Vagina (tissue), 2 donors: ENCODE measurements at regions not wholly inside any gene's neighbourhood (a gene's known extent, or its start where the extent isn't known, plus 50 kb on each side); places are given as distances from the start of the nearest gene placed in this dataset.

Experiments
- DNase-seq, 2 donors: peaks; one replicate each; pipeline ENCODE4 v3.0.0-alpha.2; 2017; ENCODE audit errors: extremely low spot score in 2 of 2
- H3K27ac ChIP-seq: fragments of 200-600 bp; sonication (generic); one replicate; pipeline ENCODE4 v1.5.1; 2019
- H3K27me3 ChIP-seq: fragments of 200-600 bp; sonication (generic); one replicate; pipeline ENCODE4 v1.5.1; 2019
- H3K36me3 ChIP-seq, 2 donors: fragments of 200-600 bp; sonication (generic); one replicate each; pipeline ENCODE4 v1.5.1; 2017 to 2019
- H3K4me1 ChIP-seq: fragments of 200-600 bp; sonication (generic); one replicate; pipeline ENCODE4 v1.5.1; 2019
- H3K4me3 ChIP-seq, 2 donors: fragments of 200-600 bp; sonication (generic); 1 replicate in 1 of 2; 2 replicates in 1 of 2; pipeline ENCODE4 v1.5.1; 2016 to 2019
- H3K9me3 ChIP-seq: fragments of 200-600 bp; sonication (generic); one replicate; pipeline ENCODE4 v1.5.1; 2019
- CTCF ChIP-seq, 3 experiments: fragments of 450-650 bp in 2 of 3; fragments of 200-600 bp in 1 of 3; sonication (generic) in 1 of 3; IDR thresholded peaks; one replicate each; pipeline ENCODE4 v1.5.1; 2017 to 2019; ENCODE audit warnings: antibody characterized with exemption in 3 of 3, mild to moderate bottlenecking in 2 of 3, moderate library complexity in 2 of 3
- POLR2A ChIP-seq, 2 donors: fragments of 450-650 bp; IDR thresholded peaks; one replicate each; pipeline ENCODE4 v1.6.1; 2017; ENCODE audit warnings: antibody characterized with exemption in 2 of 2, mild to moderate bottlenecking in 2 of 2, moderate library complexity in 2 of 2
- POLR2AphosphoS5 ChIP-seq, 2 donors: sonication (generic); formaldehyde crosslinking; IDR thresholded peaks; one replicate each; pipeline ENCODE4 v1.9.0; 2017; ENCODE audit warnings: antibody characterized with exemption in 2 of 2, mild to moderate bottlenecking in 2 of 2, low read depth in 1 of 2; ENCODE audit not compliant: insufficient read depth in 1 of 2
- intact Hi-C: fragments of 100-400 bp; cut with DNase I; formaldehyde crosslinking; loops from one replicate; pipeline ENCODE4 v1.15.1; 2023

- no peaks in the 10 kb centered on the region for H3K9me3 ChIP-seq
- intact Hi-C loops: no loop called here
Observed at GRCh38 chr12:23005387-23005786, 380.4 kb downstream of the ETNK1 start.

GRCh38 chr12:23006413-23006812, 381.4 kb downstream of the ETNK1 start:
- peaks cover 8% of the 10 kb centered on the region for H3K4me1 ChIP-seq
- H3K36me3 ChIP-seq: no peaks in the 10 kb centered on the region
- TF ChIP-seq POLR2AphosphoS5 (IDR thresholded peaks at IDR 0.05; ENCODE audit: insufficient read depth in 1 of 2, low read depth in 1 of 2): no peak
- no peak for TF ChIP-seq POLR2A (IDR thresholded peaks at IDR 0.05)
- TF ChIP-seq CTCF (IDR thresholded peaks at IDR 0.05): no peak
- no peak overlapping the region for H3K27ac ChIP-seq
- no peak for DNase-seq
- H3K27me3 ChIP-seq: no peaks in the 10 kb centered on the region
- intact Hi-C loops: no loop called here
- H3K9me3 ChIP-seq: no peaks in the 10 kb centered on the region
- no peak overlapping the region for H3K4me3 ChIP-seq

More at GRCh38 chr12:23005387-23005786, 380.4 kb downstream of the ETNK1 start:
- no peak overlapping the region for H3K4me3 ChIP-seq
- no peaks in the 10 kb centered on the region for H3K36me3 ChIP-seq
- DNase-seq: no peak
- no peaks in the 10 kb centered on the region for H3K27me3 ChIP-seq
- no peak overlapping the region for H3K27ac ChIP-seq
- TF ChIP-seq POLR2AphosphoS5 (IDR thresholded peaks at IDR 0.05; ENCODE audit: insufficient read depth in 1 of 2, low read depth in 1 of 2): no peak
- no peak for TF ChIP-seq POLR2A (IDR thresholded peaks at IDR 0.05)
- no peak for TF ChIP-seq CTCF (IDR thresholded peaks at IDR 0.05)
- peaks cover 8% of the 10 kb centered on the region for H3K4me1 ChIP-seq

- TF ChIP-seq CTCF (IDR thresholded peaks at IDR 0.05): no peak
- no peak for TF ChIP-seq POLR2AphosphoS5 (IDR thresholded peaks at IDR 0.05; ENCODE audit: insufficient read depth in 1 of 2, low read depth in 1 of 2)
- no peak for TF ChIP-seq POLR2A (IDR thresholded peaks at IDR 0.05)
- no peak overlapping the region for H3K4me3 ChIP-seq
- H3K27me3 ChIP-seq: no peaks in the 10 kb centered on the region
- no peaks in the 10 kb centered on the region for H3K9me3 ChIP-seq
- no peak overlapping the region for H3K27ac ChIP-seq
- H3K4me1 ChIP-seq: peaks cover 8% of the 10 kb centered on the region
- DNase-seq: no peak
- no peaks in the 10 kb centered on the region for H3K36me3 ChIP-seq
- intact Hi-C loops: no loop called here
Observed at GRCh38 chr12:23008623-23009022, 383.7 kb downstream of the ETNK1 start.

- intact Hi-C loops: no loop called here
- TF ChIP-seq POLR2A (IDR thresholded peaks at IDR 0.05) (no peak), CTCF (IDR thresholded peaks at IDR 0.05) (no peak), POLR2AphosphoS5 (IDR thresholded peaks at IDR 0.05; ENCODE audit: insufficient read depth in 1 of 2, low read depth in 1 of 2) (no peak)
- H3K27ac ChIP-seq: no peak overlapping the region
- DNase-seq: no peak
- H3K4me1 ChIP-seq: no peaks in the 10 kb centered on the region
- H3K36me3 ChIP-seq: no peaks in the 10 kb centered on the region
- no peaks in the 10 kb centered on the region for H3K27me3 ChIP-seq
- H3K9me3 ChIP-seq: no peaks in the 10 kb centered on the region
- H3K4me3 ChIP-seq: no peak overlapping the region
Observed at GRCh38 chr12:23014749-23015148, 389.8 kb downstream of the ETNK1 start.

- Histone ChIP-seq H3K27me3 (no peaks in the 10 kb centered on the region), H3K36me3 (no peaks in the 10 kb centered on the region), H3K4me1 (no peaks in the 10 kb centered on the region), H3K27ac (no peak overlapping the region), H3K9me3 (no peaks in the 10 kb centered on the region), H3K4me3 (no peak overlapping the region)
- intact Hi-C loops: no loop called here
- TF ChIP-seq POLR2AphosphoS5 (IDR thresholded peaks at IDR 0.05; ENCODE audit: insufficient read depth in 1 of 2, low read depth in 1 of 2) (no peak), CTCF (IDR thresholded peaks at IDR 0.05) (no peak), POLR2A (IDR thresholded peaks at IDR 0.05) (no peak)
- no peak for DNase-seq
Observed at GRCh38 chr12:23025372-23026016, 400.5 kb downstream of the ETNK1 start.
